ENCODE measurements at regions not wholly inside any gene's neighbourhood (a gene's known extent, or its start where the extent isn't known, plus 50 kb on each side); places are given as distances from the start of the nearest gene placed in this dataset.
"Not testable (repeated sequence)": the region's sequence is repeated elsewhere in the genome, so short reads cannot be mapped to it uniquely, and the experiment has no call there.

DNA sequence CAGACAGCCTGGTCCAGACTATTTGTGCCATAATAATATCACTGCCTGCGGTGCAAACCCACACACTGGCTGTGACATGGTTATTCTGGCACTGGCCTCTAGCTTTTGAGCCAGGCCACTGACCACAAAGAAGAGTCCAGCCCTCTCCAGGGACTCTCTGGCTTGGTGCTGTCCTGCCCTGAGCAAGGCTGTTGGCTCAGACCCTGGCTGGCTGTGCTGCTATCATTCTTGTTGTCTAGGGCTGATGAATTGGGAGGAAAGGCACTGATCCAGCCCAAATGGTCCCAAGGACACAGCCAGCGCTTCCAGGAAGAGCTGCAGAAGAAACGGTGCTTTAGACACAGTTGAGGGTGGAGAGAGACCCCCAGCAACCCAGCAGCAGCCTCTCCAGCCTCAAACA, 80.8 kb downstream of the TMEM130 start:
- no peak for DNase-seq (ENCODE audit: extremely low read depth, low read depth)
- H3K4me3 ChIP-seq (replicated peaks; ENCODE audit: low read depth, low read length): no peak overlapping the region
- TF ChIP-seq, protein P1, sequence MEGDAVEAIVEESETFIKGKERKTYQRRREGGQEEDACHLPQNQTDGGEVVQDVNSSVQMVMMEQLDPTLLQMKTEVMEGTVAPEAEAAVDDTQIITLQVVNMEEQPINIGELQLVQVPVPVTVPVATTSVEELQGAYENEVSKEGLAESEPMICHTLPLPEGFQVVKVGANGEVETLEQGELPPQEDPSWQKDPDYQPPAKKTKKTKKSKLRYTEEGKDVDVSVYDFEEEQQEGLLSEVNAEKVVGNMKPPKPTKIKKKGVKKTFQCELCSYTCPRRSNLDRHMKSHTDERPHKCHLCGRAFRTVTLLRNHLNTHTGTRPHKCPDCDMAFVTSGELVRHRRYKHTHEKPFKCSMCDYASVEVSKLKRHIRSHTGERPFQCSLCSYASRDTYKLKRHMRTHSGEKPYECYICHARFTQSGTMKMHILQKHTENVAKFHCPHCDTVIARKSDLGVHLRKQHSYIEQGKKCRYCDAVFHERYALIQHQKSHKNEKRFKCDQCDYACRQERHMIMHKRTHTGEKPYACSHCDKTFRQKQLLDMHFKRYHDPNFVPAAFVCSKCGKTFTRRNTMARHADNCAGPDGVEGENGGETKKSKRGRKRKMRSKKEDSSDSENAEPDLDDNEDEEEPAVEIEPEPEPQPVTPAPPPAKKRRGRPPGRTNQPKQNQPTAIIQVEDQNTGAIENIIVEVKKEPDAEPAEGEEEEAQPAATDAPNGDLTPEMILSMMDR (IDR thresholded peaks at IDR 0.05; ENCODE audit: low read depth, low read length, missing control alignments): no peak

DNA sequence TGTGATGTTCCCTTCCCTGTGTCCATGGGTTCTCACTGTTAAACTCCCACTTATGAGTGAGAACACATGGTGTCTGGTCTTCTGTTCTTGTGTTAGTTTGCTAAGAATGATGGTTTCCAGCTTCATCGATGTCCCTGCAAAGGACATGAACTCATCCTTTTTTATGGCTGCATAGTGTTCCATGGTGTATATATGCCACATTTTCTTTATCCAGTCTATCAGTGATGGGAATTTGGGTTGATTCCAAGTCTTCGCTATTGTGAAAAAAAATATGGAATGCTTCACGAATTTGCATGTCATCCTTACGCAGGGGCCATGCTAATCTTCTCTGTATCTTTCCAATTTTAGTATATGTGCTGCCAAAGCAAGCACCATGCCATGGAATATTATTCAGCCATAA, 75.4 kb downstream of the TMEM130 start:
- not testable (repeated sequence) for DNase-seq (ENCODE audit: extremely low read depth, low read depth); H3K4me3 ChIP-seq (replicated peaks; ENCODE audit: low read depth, low read length)

DNA sequence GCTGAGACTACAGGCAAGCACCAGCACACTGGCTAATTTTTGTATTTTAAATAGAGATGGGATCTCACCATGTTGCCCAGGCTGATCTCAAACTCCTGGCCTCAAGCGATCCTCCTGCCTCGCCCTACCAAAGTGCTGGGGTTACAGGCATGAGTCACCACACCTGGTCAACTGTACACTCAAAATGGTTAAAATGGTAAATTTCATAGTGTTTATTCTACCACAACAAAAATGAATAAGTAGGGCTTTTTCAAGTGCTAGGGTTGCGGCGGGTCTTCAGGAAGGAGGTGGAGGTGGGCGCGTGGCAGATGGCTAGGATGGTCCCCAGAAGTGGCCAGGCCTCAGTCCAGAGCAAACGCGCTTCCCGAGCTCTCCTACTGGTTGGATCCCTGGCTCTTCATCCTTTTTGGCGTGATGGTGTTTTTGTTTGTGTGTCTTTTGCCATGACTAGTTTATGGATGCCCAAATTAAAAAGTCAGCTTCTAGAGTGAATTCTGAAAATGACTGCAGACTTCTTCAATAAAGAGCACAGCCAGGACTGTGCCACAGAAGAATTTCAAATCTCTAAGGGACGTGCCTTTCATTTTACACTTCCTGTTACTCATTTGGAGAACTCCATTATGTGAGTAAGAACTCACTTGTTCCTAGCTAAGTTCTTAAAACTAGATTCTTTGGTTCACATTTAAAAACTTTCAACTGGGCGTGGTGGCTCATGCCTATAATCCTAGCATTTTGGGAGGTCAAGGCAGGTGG, 73.9 kb downstream of the TMEM130 start:
- TF ChIP-seq, protein P1 (IDR thresholded peaks at IDR 0.05; ENCODE audit: low read depth, low read length, missing control alignments): no peak
- H3K4me3 ChIP-seq (replicated peaks; ENCODE audit: low read depth, low read length): no peak overlapping the region
- no peak for DNase-seq (ENCODE audit: extremely low read depth, low read depth)
